Trophoblast cell (in vitro differentiated cells and primary cell): ENCODE measurements at regions not wholly inside any gene's neighbourhood (a gene's known extent, or its start where the extent isn't known, plus 50 kb on each side); places are given as distances from the start of the nearest gene placed in this dataset.

Source experiments
- DNase-seq, 2 donors: peaks; one replicate each; pipeline ENCODE4 v3.0.0-alpha.2; 2016
- H2AFZ ChIP-seq: 2 replicates; pipeline ENCODE4 v1.6.1; 2013; ENCODE audit warnings: low read length, moderate library complexity, mild to moderate bottlenecking; ENCODE audit not compliant: insufficient read depth, poor library complexity
- H2AK5ac ChIP-seq: 2 replicates; pipeline ENCODE4 v1.6.1; 2013; ENCODE audit warnings: mild to moderate bottlenecking, low read length
- H2BK120ac ChIP-seq: 2 replicates; pipeline ENCODE4 v1.6.1; 2013; ENCODE audit warnings: low read length, mild to moderate bottlenecking, moderate library complexity; ENCODE audit not compliant: insufficient read depth, poor library complexity
- H2BK12ac ChIP-seq: 2 replicates; pipeline ENCODE4 v1.6.1; 2013; ENCODE audit warnings: mild to moderate bottlenecking, low read length, moderate library complexity
- H2BK5ac ChIP-seq: 2 replicates; pipeline ENCODE4 v1.6.1; 2013; ENCODE audit warnings: low read length, low read depth, moderate library complexity, mild to moderate bottlenecking; ENCODE audit not compliant: poor library complexity
- H3K14ac ChIP-seq: 2 replicates; pipeline ENCODE4 v1.6.1; 2013; ENCODE audit warnings: mild to moderate bottlenecking, low read length
- H3K18ac ChIP-seq: 2 replicates; pipeline ENCODE4 v1.6.1; 2013; ENCODE audit warnings: mild to moderate bottlenecking, low read length
- H3K23ac ChIP-seq: 2 replicates; pipeline ENCODE4 v1.6.1; 2013; ENCODE audit warnings: low read length
- H3K27ac ChIP-seq: 2 replicates; pipeline ENCODE4 v1.5.1; 2013; ENCODE audit warnings: low read depth, mild to moderate bottlenecking, inconsistent platforms, low read length, moderate library complexity
- H3K27me3 ChIP-seq: 2 replicates; pipeline ENCODE4 v1.6.1; 2013; ENCODE audit warnings: inconsistent platforms, mild to moderate bottlenecking, low read length, moderate library complexity; ENCODE audit not compliant: insufficient read depth
- H3K36me3 ChIP-seq, 2 experiments: 1 replicate in 1 of 2; 2 replicates in 1 of 2; pipeline ENCODE4 v1.6.1; 2013; ENCODE audit warnings: low read length in 2 of 2, mild to moderate bottlenecking in 2 of 2, moderate library complexity in 1 of 2; ENCODE audit not compliant: insufficient read depth in 2 of 2, control insufficient read depth in 1 of 2
- H3K4ac ChIP-seq: 2 replicates; pipeline ENCODE4 v1.6.1; 2013; ENCODE audit warnings: low read depth, mild to moderate bottlenecking, low read length, moderate library complexity
- H3K4me1 ChIP-seq, 2 experiments: 1 replicate in 1 of 2; 2 replicates in 1 of 2; pipeline ENCODE4 v1.6.1; 2013; ENCODE audit warnings: low read length in 2 of 2, mild to moderate bottlenecking in 2 of 2, moderate library complexity in 1 of 2; ENCODE audit not compliant: insufficient read depth in 2 of 2, control insufficient read depth in 1 of 2
- H3K4me2 ChIP-seq: 2 replicates; pipeline ENCODE4 v1.6.1; 2013; ENCODE audit warnings: inconsistent platforms, mild to moderate bottlenecking, low read length, moderate library complexity
- H3K4me3 ChIP-seq: 2 replicates; pipeline ENCODE4 v1.5.1; 2013; ENCODE audit warnings: mild to moderate bottlenecking, low read depth, low read length, inconsistent platforms
- H3K79me1 ChIP-seq: one replicate; pipeline ENCODE4 v1.6.1; 2013; ENCODE audit warnings: low read length
- H3K79me2 ChIP-seq: 2 replicates; pipeline ENCODE4 v1.6.1; 2013; ENCODE audit warnings: low read length, mild to moderate bottlenecking; ENCODE audit not compliant: control insufficient read depth, insufficient read depth, poor library complexity
- H3K9ac ChIP-seq: 2 replicates; pipeline ENCODE4 v1.6.1; 2013; ENCODE audit warnings: mild to moderate bottlenecking, low read length
- H3K9me3 ChIP-seq: 2 replicates; pipeline ENCODE4 v1.6.1; 2013; ENCODE audit warnings: low read depth, mild to moderate bottlenecking, control low read depth, inconsistent platforms, low read length; ENCODE audit not compliant: insufficient read depth
- H4K12ac ChIP-seq: 2 replicates; pipeline ENCODE4 v1.6.1; 2013; ENCODE audit warnings: low read depth, mild to moderate bottlenecking, low read length, moderate library complexity
- H4K8ac ChIP-seq: 2 replicates; pipeline ENCODE4 v1.6.1; 2013; ENCODE audit warnings: low read depth, mild to moderate bottlenecking, low read length, moderate library complexity
- H4K91ac ChIP-seq: one replicate; pipeline ENCODE4 v1.6.1; 2013; ENCODE audit warnings: low read depth, mild to moderate bottlenecking, low read length, moderate library complexity
- WGBS: extraction: QIAGEN DNeasy Blood & Tissue Kit; methylation state at CpG from one replicate; pipeline ENCODE4 v1.1.7; 2013; ENCODE audit warnings: missing lambda C conversion rate; ENCODE audit not compliant: insufficient read length, insufficient coverage; ENCODE audit errors: extremely low coverage; 5-methylcytosine and 5-hydroxymethylcytosine counted together

DNA sequence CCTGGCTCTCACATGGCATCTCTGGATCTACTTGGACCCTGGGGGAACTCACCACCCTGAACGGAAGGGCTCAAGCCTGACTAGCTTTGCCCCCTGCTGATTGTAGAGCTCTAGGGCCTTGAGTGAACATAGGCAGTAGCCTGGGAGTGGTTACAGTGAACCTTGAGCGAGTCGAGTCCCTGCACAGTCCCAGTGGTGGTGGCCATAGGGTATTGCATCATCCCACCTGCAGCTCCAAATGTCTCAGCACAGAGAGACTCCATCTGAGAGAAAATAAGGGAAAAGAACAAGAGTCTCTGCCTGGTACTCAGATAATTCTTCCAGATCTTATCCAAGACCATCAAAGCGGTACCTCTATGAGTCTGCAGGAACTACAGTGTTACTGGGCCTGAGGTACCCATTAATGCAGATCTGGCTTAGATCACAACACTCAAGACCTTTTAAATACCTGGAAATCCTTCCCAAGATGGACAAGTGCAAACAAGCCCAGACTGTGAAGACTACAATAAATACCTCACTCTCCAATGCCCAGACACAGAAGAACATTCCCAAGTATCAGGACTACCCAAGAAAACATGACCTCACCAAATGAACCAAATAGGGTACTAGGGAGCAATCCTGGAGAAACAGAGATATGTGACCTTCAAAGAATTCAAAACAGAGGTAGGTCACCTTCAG is 167.5 kb upstream of the TET2 start:
- no CpG with 5 or more reads among the region's 4 CpGs for WGBS

DNA sequence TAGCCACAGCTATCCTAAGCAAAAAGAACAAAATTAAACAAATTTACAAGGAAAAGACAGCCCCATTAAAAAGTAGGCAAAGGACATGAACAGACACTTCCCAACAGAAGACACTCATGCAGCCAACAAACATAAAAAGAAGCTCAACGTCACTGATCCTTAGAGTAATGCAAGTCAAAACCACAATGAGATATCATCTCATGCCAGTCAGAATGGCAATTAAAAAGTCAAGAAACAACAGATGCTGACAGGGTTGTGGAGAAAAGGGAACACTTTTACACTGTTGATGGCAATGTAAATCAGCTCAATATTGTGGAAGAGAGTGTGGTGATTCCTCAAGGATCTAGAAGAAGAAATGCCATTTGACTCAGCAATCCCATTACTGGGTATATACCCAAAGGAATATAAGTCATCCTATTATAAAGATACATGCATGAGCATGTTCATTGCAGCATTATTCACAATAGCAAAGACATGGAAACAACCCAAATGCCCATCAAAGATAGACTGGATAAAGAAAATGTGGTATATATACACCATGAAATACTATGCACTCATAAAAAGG is 163.0 kb upstream of the TET2 start:
- no peak overlapping the region for H2AFZ ChIP-seq
- no CpG with 5 or more reads among the region's 1 CpG for WGBS
- H3K23ac ChIP-seq = no peak overlapping the region
- peaks cover 2% of the 10 kb centered on the region for H3K79me1 ChIP-seq
- H3K4me2 ChIP-seq = no peak overlapping the region
- H4K91ac ChIP-seq = no peak overlapping the region
- H3K14ac ChIP-seq = no peak overlapping the region
- no peak overlapping the region for H4K8ac ChIP-seq
- no peak overlapping the region for H2BK5ac ChIP-seq
- no peaks in the 10 kb centered on the region for H3K27me3 ChIP-seq
- DNase-seq = no peak
- no peaks in the 10 kb centered on the region for H3K36me3 ChIP-seq
- H4K12ac ChIP-seq = no peak overlapping the region
- H3K79me2 ChIP-seq = no peaks in the 10 kb centered on the region
- H3K4me3 ChIP-seq = no peak overlapping the region
- H3K27ac ChIP-seq = no peak overlapping the region
- no peaks in the 10 kb centered on the region for H3K9me3 ChIP-seq
- H2BK12ac ChIP-seq = no peak overlapping the region
- no peak overlapping the region for H3K9ac ChIP-seq
- no peak overlapping the region for H3K4ac ChIP-seq
- no peak overlapping the region for H3K18ac ChIP-seq
- no peaks in the 10 kb centered on the region for H3K4me1 ChIP-seq
- no peak overlapping the region for H2BK120ac ChIP-seq
- no peak overlapping the region for H2AK5ac ChIP-seq

More for the DNA sequence above, 167.5 kb upstream of the TET2 start:
- H3K4me3 ChIP-seq = no peak overlapping the region
- peak overlapping the region; percentile 68 for H3K27ac ChIP-seq
- H4K8ac ChIP-seq = no peak overlapping the region
- H2AK5ac ChIP-seq = no peak overlapping the region
- peak overlapping the region; percentile 45 for H2BK5ac ChIP-seq
- H4K12ac ChIP-seq = no peak overlapping the region
- H3K14ac ChIP-seq = peak overlapping the region; percentile 17
- H2BK120ac ChIP-seq = no peak overlapping the region
- peaks cover 3% of the 10 kb centered on the region for H3K79me1 ChIP-seq
- no peak overlapping the region for H2BK12ac ChIP-seq
- no peaks in the 10 kb centered on the region for H3K4me1 ChIP-seq
- H3K9ac ChIP-seq = no peak overlapping the region
- no peaks in the 10 kb centered on the region for H3K27me3 ChIP-seq
- no peaks in the 10 kb centered on the region for H3K36me3 ChIP-seq
- no peak overlapping the region for H3K23ac ChIP-seq
- H3K9me3 ChIP-seq = no peaks in the 10 kb centered on the region
- no peak overlapping the region for H3K18ac ChIP-seq
- H3K79me2 ChIP-seq = no peaks in the 10 kb centered on the region
- no peak overlapping the region for H3K4me2 ChIP-seq
- H4K91ac ChIP-seq = peak overlapping the region; percentile 84
- no peak overlapping the region for H2AFZ ChIP-seq
- H3K4ac ChIP-seq = no peak overlapping the region
- DNase-seq = peak in 1 of 2 donors; percentile 7

DNA sequence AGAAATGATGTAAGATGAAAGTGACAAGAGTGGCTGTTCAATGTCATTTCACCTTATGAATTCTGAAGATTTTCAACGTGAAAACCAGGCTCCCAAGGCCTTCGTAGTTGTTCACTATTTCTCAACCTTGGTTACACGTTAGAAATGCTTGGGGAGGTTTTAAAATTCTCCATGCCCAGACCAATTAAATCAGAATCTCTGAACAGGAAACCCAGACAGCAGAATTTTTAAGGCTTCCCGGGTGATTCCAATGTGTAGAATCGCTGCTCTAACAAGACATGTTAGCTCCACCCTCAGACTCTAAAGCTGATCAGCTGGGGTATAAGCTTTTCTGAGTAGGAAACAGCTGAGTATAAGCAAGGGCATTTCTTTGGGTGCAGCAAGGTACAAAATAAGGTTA is 160.4 kb upstream of the TET2 start:
- Histone ChIP-seq H3K36me3 (no peaks in the 10 kb centered on the region), H3K23ac (no peak overlapping the region), H3K4me1 (no peaks in the 10 kb centered on the region), H3K79me2 (no peaks in the 10 kb centered on the region), H3K27me3 (no peaks in the 10 kb centered on the region), H3K4ac (no peak overlapping the region), H4K91ac (no peak overlapping the region), H3K4me2 (no peak overlapping the region), H4K8ac (no peak overlapping the region), H3K79me1 (no peaks in the 10 kb centered on the region), H2AK5ac (no peak overlapping the region), H2BK12ac (no peak overlapping the region), H3K14ac (no peak overlapping the region), H3K9ac (no peak overlapping the region), H3K18ac (no peak overlapping the region), H3K9me3 (no peaks in the 10 kb centered on the region), H2AFZ (no peak overlapping the region), H2BK5ac (no peak overlapping the region), H3K27ac (no peak overlapping the region), H3K4me3 (no peak overlapping the region), H2BK120ac (no peak overlapping the region), H4K12ac (no peak overlapping the region)
- DNase-seq = no peak
- WGBS = no CpG with 5 or more reads among the region's 5 CpGs

DNA sequence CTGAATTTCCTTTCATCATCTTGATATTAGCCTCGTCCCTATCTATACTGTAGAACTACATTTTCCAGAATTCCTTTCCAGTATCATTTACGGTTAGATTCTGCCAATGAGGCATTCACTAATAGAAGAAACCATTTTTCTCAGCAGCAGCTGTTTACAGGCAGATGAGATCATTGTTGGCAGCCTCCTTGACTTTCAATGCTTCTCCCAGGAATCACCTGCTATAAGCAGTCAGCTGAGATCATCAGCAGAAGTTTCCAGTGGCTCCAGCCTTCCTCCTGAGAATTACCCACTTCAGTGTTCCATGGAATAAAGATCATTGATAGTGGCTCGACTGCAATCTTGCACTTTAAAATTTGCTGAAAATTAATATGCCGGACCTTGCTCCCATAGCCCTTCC is 157.3 kb upstream of the TET2 start:
- no peak overlapping the region for H3K23ac ChIP-seq
- no peak overlapping the region for H3K9ac ChIP-seq
- H4K8ac ChIP-seq = no peak overlapping the region
- WGBS = no CpG with 5 or more reads among the region's 4 CpGs
- H3K14ac ChIP-seq = no peak overlapping the region
- no peak overlapping the region for H2BK120ac ChIP-seq
- no peak overlapping the region for H3K4ac ChIP-seq
- no peaks in the 10 kb centered on the region for H3K79me2 ChIP-seq
- H3K4me1 ChIP-seq = no peaks in the 10 kb centered on the region
- no peak overlapping the region for H2BK5ac ChIP-seq
- no peak overlapping the region for H2BK12ac ChIP-seq
- peaks cover 2% of the 10 kb centered on the region for H3K79me1 ChIP-seq
- no peak overlapping the region for H4K91ac ChIP-seq
- no peak overlapping the region for H3K18ac ChIP-seq
- H3K4me3 ChIP-seq = no peak overlapping the region
- no peaks in the 10 kb centered on the region for H3K36me3 ChIP-seq
- H3K27me3 ChIP-seq = no peaks in the 10 kb centered on the region
- H2AK5ac ChIP-seq = no peak overlapping the region
- no peak overlapping the region for H3K4me2 ChIP-seq
- no peaks in the 10 kb centered on the region for H3K9me3 ChIP-seq
- DNase-seq = no peak
- no peak overlapping the region for H2AFZ ChIP-seq
- no peak overlapping the region for H4K12ac ChIP-seq
- H3K27ac ChIP-seq = no peak overlapping the region
